T-helper 2 cell (primary cell): ENCODE measurements at regions not wholly inside any gene's neighbourhood (a gene's known extent, or its start where the extent isn't known, plus 50 kb on each side); places are given as distances from the start of the nearest gene placed in this dataset.
"Not testable (repeated sequence)": the region's sequence is repeated elsewhere in the genome, so short reads cannot be mapped to it uniquely, and the experiment has no call there.

Experiments used
- DNase-seq, 5 experiments: peaks; one replicate each; pipeline versions ENCODE4 v3.0.0 to v3.0.0-alpha.2; 2012 to 2022

DNA sequence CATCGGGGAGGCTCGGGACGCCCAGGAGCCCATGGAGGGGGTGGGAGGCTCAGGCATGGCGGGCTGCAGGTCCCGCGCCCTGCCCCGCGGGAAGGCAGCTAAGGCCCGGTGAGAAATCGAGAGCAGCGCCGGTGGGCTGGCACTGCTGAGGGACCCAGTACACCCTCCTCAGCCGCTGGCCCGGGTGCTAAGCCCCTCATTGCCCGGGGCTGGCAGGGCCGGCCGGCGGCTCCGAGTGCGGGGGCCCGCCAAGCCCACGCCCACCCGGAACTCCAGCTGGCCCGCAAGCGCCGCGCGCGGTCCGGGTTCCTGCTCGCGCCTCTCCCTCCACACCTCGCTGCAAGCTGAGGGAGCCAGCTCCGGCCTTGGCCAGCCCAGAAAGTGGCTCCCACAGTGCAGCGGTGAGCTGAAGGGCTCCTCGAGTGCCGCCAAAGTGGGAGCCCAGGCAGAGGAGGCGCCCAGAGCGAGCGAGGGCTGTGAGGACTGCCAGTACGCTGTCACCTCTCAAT, 195.0 kb upstream of the PIK3R1 start:
- DNase-seq: not testable (repeated sequence)

DNA sequence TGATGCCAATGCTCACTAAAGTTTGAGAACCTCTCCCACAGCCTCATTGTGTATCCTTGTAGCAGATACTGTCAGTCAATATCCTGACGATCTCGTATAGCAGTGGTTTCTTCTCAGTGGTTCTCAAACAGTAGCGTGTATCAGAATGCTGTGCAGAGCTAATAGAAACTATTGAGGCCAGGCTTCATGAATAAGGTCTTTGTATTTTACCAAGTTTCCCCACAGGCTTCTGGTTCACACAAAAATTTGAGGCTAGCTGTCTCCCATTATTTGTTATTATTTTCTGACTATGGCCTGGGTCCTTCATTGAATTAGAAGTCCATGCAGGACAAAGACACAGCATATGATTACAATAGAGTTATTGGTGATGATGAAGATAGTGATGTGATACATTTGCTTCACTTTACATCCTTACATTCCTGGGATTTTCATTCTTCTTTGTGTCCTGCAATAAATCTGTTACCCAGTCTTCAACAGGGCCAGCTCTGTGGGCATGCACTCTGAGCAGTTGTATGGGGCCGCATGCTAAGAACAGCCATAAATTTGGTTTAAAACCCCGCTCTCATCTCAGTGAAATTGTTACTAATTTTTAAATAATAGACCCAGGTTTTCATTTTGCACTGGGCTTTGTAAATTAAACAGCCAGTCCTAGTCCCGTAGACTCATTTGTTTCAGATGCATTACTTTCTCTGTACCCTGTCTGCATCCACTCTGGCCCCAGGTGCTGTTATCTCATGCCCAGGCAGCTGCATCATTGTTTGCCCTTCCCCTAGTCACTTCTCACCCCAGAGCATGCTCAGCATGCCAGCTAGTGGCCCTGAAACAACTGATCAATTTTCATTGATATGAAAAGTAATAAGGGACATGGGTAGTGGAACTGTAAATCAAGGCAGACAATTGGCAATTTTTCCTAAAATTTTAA, 199.9 kb upstream of the PIK3R1 start:
- DNase-seq: no peak

DNA sequence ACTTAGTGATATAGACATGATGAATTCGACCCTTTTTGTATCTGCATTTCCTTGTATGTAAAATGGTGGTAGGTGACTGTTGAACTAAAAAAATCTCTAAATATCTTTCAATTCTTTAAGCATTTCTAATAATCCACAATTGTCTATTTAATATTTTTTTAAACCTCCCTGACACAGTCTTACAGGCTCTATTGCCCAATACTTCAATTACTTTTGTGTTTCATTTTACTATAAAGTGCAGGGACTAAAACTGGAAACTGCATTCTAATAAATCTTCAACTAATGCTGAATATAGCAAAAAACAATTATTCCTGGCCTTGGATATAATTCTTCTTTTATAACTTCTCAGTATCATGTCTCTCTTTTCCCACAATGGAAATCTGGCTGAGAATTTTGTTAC, 202.7 kb upstream of the PIK3R1 start:
- no peak for DNase-seq

DNA sequence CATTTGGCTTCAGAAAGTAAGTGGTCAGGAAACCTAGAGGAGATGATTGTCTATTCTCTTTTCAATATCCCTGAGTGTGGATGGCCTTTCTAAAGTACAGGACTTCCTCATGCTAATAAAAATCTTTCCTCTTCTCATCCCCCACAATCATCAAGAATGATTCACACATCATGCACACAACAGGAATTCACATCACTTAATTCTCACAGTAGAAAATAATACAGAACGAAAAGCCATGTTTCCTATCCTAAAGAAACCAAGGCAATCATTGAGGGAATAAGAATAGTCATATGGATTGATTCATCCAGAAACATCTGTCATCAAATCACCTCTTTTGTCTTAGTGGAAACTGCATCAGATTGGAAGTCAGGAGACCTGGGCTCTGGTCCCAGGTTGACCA, 203.1 kb upstream of the PIK3R1 start:
- no peak for DNase-seq

DNA sequence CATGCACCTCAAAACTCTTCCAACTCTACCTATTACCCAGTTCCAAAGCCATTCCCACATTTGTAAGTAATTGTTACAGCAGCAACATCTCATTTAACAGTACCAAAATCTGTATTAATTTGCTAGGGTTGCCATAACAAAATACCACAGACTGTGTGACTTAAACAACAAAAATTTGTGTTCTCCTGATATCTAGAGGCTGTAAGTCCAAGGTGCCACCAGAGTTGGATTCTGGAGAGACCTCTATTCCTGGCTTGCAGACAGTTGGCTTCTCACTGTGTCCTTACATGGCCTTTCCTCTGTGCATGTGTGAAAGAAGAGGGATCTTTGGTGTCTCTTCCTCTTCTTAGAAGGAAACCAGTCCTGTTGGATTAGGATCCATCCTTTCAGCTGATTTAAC, 203.8 kb upstream of the PIK3R1 start:
- no peak for DNase-seq

DNA sequence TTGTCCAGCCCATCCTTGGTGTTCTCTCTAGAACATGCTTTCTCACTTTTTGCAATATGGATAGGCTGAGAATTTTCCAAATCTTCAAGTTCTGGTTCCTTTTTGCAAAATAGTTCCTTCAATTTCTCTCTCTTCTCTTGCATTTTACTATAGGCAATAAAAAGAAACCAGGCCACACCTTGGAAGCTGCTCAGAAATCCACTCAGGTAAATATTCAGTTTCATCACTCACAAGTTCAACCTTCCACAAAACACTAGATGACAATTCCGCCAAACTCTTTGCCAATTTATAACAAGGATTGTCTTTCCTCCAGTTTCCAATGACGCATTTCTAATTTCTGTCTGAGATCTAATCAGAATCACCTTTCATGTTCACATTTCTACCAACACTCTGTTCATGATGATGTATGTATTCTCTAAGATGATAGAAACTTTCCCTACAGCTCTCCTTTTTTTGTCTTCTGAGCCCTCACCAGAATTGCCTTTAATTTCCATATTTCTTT, 204.2 kb upstream of the PIK3R1 start:
- DNase-seq: no peak

DNA sequence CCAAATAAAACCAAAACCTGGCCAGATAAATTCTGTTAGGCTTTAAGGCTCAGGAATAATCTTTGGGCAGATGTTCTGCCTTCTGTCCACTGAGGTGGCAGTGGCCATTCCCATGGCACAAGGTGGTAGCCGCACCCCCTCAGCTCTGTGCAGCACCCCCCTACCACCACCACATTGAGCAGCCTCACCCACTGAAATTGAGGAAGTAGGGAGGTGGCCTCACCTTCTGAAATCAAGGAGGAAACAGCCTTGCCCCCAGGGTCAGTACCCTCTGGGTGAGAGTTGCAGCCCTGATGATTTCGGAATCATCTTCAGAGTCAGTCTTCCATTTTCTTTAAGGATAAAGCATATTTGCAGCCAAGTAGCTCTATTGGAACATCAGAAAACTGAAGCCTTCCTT, 204.8 kb upstream of the PIK3R1 start:
- DNase-seq: no peak

DNA sequence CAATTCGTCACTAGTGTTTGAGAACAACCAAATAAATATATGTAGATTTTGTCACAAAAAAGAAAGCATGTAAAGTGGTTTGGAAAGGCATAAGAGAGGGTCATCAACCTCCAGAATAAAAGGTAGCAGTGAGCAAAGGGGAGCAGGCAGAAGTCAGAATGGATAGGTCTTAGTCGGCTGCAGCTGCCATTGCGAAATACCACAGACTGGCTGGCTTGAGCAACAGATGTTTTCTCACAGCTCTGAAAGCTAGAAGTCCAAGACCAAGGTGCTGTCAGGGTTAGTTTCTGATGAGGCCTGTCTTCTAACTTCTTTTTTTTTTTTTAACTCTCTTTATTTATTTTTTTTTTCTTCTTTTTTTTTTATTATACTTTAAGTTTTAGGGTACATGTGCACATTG, 208.1 kb upstream of the PIK3R1 start:
- no peak for DNase-seq

DNA sequence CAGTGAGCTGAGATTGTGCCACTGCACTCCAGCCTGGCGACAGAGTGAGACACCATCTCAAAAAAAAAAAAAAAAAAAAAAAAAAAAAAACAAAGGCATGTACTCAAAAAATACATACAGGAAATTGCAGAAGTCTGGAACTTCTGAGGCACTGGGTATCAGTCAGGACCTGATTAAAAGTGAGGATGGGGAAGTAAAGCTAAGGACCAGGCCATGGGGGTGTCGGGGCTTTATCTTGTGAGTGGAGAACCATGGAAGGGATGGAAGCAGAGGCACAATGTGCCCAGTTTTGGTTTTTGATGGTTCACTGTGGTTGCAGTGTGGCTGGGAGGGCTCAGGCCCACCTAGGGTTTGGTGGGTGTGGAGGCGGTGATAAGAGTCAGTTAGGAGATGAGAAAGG, 212.7 kb upstream of the PIK3R1 start:
- DNase-seq: no peak

DNA sequence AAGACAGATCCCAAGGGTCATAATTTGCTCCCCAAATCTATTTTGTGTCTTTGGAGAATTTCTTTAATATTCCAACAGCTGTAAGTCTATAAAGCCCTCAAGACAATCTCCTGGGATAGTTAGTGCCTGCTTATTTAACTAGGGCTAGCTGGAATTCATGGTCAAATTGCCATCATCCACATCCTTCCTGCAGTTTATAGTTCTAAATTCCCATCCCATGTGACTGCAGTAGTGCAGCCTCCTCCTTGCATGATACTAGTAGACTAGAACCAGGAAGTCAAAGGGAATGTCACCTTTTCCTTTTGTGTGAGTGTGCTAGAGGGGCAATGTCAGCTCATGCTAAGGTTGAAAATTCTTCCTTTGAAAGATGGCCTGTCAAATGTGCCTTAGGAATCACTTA, 214.8 kb upstream of the PIK3R1 start:
- DNase-seq: no peak

DNA sequence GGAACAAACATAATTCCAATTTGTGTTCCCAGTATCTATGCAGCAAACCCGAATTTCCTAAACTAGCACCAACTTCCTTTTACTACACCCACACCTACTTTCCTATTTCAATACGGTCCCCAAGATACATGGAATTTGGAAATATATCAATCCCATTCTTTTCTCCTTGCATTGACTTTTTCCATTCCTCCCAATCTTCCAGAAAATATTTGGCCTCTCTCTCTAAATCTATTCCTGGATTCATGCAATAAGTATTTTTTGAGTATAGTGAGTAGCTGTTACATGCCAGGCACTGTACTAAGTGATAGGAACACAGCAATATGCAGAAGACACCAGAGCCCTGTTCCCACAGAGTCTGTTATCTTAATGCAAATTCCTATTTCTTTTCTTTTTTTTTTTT, 216.2 kb upstream of the PIK3R1 start:
- DNase-seq: no peak

DNA sequence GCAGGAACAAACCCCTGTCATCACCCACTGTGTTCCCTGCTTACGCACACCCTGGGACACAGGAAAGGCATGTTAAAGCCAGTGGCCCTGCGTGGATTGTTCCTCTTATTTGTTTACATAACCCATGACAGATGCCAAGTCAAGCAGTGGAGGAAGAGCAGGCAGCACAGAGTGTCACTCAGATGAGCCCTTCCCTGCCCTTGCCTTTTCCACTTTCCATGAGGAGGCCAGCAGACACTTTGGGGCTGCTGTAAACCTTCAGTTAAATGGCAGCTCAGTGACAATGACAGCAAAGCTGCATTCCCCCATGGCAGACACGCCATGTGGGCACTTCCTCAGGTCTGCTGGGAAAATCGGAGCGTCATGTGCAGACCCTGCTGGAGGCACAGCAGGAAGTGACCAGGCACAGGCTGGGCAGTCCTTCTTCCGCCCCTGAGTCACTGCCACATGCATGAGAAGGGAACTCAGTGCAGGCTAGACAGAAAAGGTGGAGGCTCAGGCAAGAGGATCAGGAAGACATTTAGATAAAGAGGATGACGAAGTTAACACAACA, 216.8 kb upstream of the PIK3R1 start:
- DNase-seq: no peak

DNA sequence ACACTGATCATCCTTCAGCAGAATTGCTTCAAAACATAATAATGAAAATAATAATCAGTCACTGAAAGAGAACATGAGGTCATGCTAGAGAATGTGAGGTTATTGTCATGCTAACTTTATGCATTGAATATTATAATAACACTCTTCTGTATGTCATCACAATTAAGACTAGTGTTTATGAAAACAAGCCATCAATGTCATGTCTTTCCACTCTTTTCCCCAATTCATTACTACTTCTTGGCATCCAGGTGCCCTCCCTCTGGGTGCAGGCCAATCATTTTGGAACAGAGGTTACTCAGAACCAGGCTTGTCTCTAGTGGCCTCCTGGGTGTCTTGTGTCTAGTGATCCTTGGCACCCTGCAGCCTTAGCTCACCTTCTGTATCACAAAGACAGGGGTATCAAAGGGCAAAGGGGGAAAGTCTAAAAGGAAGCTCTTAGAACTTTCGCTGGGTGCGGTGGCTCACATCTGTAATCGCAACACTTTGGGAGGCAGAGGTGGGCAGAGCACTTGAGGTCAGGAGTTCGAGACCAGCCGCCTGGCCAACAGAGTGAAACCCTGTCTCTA, 217.6 kb upstream of the PIK3R1 start:
- no peak for DNase-seq

DNA sequence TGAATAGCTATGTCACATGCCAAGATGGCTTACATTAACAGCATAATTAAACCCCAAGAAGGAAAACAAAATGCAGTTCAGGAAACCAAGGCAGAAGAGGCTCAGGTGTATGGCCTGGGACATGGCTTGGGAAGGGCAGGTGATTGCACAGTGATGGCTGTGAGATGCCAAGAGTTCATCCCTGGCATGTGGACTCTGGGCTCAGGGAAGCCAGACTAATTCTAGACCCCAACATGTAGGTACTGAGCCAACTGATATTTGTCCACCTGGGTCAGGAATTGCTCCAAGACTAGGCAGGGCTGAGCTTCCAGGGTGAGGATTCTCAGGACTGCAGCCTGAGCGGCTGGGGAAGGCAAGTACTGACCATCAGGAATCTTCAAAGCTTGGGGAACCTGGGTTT, 218.4 kb upstream of the PIK3R1 start:
- DNase-seq: no peak

DNA sequence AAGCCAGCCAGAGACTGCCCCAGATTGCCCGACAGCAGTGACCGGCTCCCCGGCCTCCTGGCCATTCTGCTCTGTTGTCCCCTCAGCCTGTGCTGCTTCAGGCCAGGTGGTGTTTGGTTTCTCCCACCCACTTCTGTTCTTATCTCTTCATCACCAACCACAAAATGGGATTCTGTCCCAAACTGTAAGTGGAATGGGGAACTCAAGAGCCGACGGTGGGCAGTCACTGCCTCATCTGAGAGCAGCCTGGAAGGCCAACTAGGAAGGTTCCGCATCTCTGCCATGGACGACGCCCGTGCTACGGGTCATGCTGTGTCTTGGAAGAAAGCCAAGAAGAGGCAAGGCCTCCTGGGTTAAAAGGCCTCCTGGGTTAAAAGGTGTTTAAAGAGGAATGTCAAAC, 219.0 kb upstream of the PIK3R1 start:
- DNase-seq: no peak

DNA sequence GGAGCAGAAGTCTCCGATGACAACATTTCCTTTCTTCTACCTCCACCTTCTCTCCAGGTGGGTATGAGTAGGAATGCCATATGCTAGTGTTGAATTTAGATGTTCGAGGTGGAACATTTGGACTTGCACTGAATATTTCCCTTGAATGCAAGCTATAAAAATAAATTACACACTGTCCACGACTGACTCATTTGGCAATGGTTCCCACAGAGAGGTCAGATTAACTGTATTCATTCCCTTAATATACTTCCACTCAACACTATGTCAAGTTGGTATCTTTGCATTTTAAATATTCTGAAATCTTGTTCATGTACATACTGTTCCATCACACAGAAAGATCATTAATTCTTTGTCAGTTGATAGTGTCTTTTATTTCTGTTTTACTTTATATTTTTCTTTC, 222.6 kb upstream of the PIK3R1 start:
- DNase-seq: no peak

DNA sequence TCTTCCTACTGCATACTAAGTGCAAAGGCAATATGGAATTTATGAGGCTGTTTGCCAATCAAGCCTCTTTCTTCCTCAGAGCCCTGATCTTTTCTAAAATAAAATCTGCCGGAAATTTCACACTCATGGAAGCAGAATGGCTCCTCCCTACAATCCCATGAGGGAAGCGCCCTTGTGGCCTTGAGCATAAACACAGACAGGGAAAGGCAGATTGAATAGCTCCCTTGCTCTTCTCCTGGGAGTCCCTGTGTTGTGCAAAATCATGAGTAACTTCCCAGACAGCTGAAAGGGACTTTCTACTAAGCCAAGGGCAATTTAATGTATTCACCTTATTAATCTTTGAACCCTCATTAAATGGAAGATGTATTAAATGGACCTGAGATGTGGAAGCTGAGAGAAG, 226.1 kb upstream of the PIK3R1 start:
- DNase-seq: no peak

DNA sequence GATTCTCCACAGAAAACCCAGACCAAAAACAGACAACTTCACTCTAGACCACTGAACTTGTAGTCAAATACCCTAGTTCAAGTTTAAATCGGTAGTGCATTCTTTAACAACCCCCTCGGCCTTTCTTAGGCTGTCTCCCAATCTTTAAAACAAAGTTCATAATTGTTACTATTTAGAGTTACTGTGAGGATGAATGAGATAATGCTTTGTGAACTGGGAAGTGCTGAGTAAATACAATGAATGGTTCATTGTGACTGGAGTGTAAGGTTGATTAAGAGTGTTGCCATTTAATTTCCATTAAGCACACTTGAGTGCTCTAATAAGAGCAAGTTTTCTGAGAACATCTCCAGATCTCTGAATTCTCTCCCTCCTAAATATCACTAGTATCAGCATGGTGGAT, 228.8 kb upstream of the PIK3R1 start:
- DNase-seq: no peak

DNA sequence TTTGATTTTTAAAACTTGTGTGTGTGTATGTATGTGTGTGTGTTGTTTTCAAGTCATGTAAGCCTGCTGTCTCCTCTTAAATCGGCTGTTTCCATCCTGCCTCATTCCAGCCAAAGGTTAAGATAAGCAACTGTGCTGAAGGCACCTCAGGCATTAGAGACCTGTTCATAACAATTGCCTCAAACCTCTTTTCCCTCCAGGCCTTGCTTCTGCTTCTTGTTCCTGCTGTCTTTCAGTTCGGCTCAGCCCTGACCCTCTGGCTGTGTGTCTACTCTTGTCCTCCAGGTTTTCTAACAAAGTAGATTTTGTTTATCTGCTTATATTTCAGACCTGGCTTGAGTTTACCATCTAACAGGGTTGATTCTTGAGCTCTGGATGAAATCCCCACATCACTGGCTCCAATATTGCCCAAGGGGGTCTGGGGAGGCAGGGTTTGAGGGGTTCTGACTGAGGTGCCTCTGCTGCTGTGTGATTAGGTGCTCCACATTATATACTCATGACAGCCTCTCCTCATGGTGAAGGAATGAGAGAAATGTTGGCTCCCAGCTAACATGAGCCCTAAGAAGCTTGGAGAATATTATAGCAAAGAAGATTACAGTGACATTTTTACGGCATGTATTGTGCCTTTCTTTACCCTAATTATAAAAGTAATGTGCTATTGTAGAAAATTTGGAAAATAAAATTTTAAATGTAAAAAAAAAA, 229.7 kb upstream of the PIK3R1 start:
- no peak for DNase-seq

DNA sequence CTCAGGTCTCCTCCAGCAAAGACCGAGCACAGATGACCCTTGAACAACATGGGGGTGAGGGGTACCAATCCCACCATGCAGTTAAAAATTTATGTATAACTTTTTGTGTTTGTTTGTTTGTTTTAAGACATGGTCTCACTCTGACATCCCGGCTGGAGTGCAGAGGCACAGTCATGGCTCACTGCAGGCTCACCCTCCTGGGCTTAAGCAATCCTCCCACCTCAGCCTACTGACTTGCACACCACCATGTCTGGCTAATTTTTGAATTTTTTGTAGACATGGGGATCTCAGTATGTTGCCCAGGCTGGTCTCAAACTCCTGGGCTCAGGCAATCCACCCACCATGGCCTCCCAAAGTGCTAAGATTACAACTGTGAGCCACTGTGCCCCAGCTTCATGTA, 231.0 kb upstream of the PIK3R1 start:
- DNase-seq: no peak

DNA sequence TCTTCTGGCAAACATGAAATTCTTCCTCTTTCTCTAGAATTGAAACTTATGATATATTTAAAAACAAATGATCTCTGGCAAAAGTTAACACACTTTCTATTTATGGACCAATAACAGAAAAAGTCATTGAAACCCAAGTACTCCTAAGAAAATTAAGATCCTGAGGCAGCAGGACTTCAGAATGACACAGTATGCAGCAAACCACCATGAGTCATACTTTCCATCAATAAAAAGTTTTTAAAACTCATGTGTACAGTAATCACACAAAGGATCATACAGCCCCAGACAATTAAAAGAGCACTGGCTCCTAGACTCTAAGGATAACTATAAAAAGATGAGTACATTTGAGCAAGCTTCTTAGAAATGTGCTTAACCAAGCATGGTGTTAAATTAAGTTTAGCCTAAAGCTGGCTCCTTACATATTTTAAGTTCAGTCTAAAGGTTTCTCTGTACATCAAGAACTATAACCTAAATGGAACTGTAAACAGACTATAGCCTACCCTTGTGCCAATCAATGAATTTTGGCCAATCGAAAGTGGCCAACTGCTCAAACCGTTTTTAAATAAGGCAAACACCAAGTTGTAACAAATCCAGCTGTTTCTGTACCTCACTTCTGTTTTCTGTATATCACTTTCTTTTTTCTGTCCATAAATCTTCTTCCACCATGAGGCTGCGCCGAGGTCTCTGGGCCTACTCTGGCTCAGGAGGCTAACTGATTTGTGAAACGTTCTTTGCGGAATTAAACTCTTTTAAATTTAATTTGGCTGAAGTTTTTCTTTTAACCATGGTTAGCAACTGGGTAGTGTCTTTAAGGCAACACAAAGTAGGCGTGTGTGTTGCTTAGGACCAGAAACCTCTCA, 232.1 kb upstream of the PIK3R1 start:
- DNase-seq: peak in 1 of 5 experiments; percentile 9

DNA sequence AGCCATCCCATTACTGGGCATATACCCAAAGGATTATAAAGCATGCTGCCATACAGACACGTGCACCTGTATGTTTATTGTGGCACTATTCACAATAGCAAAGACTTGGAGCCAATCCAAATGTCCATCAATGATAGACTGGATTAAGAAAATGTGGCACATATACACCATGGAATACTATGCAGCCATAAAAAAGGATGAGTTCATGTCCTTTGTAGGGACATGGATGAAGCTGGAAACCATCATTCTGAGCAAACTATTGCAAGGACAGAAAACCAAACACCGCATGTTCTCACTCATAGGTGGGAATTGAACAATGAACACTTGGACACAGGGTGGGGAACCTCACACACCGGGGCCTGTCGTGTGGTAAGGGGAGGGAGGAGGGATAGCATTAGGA, 233.4 kb upstream of the PIK3R1 start:
- not testable (repeated sequence) for DNase-seq
